ENCODE measurements at regions not wholly inside any gene's neighbourhood (a gene's known extent, or its start where the extent isn't known, plus 50 kb on each side); places are given as distances from the start of the nearest gene placed in this dataset.

- no peak for TF ChIP-seq CTCF (IDR thresholded peaks at IDR 0.05; ENCODE audit: insufficient read depth, low read length, poor library complexity, severe bottlenecking)
- DNase-seq (ENCODE audit: low read depth), result no peak
- Histone ChIP-seq H3K27me3 (ENCODE audit: control insufficient read depth, insufficient read depth, low read length) (no peaks in the 10 kb centered on the region), H3K4me3 (ENCODE audit: low read depth, low read length) (no peak overlapping the region), H3K36me3 (ENCODE audit: control insufficient read depth, insufficient read depth, low read length) (no peaks in the 10 kb centered on the region)
Measured at GRCh38 chr18:78458356-78458755, 521.3 kb upstream of the SALL3 start.

GRCh38 chr18:78459668-78460067, 520.0 kb upstream of the SALL3 start:
- Histone ChIP-seq H3K27me3 (ENCODE audit: control insufficient read depth, insufficient read depth, low read length) (no peaks in the 10 kb centered on the region), H3K4me3 (ENCODE audit: low read depth, low read length) (no peak overlapping the region), H3K36me3 (ENCODE audit: control insufficient read depth, insufficient read depth, low read length) (no peaks in the 10 kb centered on the region)
- TF ChIP-seq CTCF (IDR thresholded peaks at IDR 0.05; ENCODE audit: insufficient read depth, low read length, poor library complexity, severe bottlenecking), result no peak
- DNase-seq (ENCODE audit: low read depth), result no peak

DNA sequence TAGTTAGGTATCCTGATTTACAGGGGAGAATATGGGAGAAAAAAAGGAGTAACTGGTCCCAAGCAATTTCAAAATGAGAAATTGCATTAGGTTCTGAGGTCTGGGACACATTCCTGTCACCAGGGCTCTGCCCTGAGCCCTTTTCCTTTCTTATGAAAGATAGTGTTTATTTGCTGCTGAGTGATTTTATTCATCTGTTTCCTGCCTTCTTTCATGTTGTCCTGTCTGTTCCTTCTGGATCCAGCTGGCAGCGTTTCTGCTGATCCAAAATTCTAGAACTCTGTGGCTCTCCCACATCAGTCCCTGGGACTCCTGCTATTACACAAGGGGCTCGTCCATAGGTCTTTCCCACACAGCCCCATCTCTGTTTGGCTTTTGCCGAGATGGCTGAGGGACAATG, 519.1 kb upstream of the SALL3 start:
- DNase-seq (ENCODE audit: low read depth), result no peak
- H3K36me3 ChIP-seq (ENCODE audit: control insufficient read depth, insufficient read depth, low read length), result no peaks in the 10 kb centered on the region
- H3K4me3 ChIP-seq (ENCODE audit: low read depth, low read length), result no peak overlapping the region
- no peak for TF ChIP-seq CTCF (IDR thresholded peaks at IDR 0.05; ENCODE audit: insufficient read depth, low read length, poor library complexity, severe bottlenecking)
- no peaks in the 10 kb centered on the region for H3K27me3 ChIP-seq (ENCODE audit: control insufficient read depth, insufficient read depth, low read length)

- Histone ChIP-seq H3K27me3 (ENCODE audit: control insufficient read depth, insufficient read depth, low read length) (no peaks in the 10 kb centered on the region), H3K4me3 (ENCODE audit: low read depth, low read length) (no peak overlapping the region), H3K36me3 (ENCODE audit: control insufficient read depth, insufficient read depth, low read length) (no peaks in the 10 kb centered on the region)
- DNase-seq (ENCODE audit: low read depth), result no peak
- TF ChIP-seq CTCF (IDR thresholded peaks at IDR 0.05; ENCODE audit: insufficient read depth, low read length, poor library complexity, severe bottlenecking), result no peak
Measured at GRCh38 chr18:78473563-78473962, 506.1 kb upstream of the SALL3 start.

GRCh38 chr18:78477840-78478239, 501.8 kb upstream of the SALL3 start:
- H3K4me3 ChIP-seq (ENCODE audit: low read depth, low read length), result no peak overlapping the region
- H3K36me3 ChIP-seq (ENCODE audit: control insufficient read depth, insufficient read depth, low read length), result no peaks in the 10 kb centered on the region
- TF ChIP-seq CTCF (IDR thresholded peaks at IDR 0.05; ENCODE audit: insufficient read depth, low read length, poor library complexity, severe bottlenecking), result no peak
- H3K27me3 ChIP-seq (ENCODE audit: control insufficient read depth, insufficient read depth, low read length), result no peaks in the 10 kb centered on the region
- DNase-seq (ENCODE audit: low read depth), result no peak

DNA sequence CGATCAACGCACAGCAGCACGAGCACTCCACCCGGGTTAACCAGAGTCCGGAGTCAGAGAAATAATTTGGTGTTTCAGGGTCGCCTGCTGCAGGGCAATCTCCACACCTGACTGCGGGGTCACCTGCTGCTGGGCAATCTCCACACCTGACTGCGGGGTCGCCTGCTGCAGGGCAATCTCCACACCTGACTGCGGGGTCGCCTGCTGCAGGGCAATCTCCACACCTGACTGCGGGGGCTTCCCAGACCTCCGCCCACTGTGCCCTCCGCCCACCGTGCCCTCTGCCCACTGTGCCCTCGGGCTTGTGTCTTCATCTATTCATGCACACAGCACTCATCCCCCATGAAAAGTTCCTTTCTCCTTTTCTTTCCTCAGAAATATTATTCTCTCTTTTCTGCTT, 500.2 kb upstream of the SALL3 start:
- no peaks in the 10 kb centered on the region for H3K36me3 ChIP-seq (ENCODE audit: control insufficient read depth, insufficient read depth, low read length)
- no peaks in the 10 kb centered on the region for H3K27me3 ChIP-seq (ENCODE audit: control insufficient read depth, insufficient read depth, low read length)
- H3K4me3 ChIP-seq (ENCODE audit: low read depth, low read length), result no peak overlapping the region
- no peak for TF ChIP-seq CTCF (IDR thresholded peaks at IDR 0.05; ENCODE audit: insufficient read depth, low read length, poor library complexity, severe bottlenecking)
- no peak for DNase-seq (ENCODE audit: low read depth)
